Transverse colon (tissue), 4 donors: ENCODE measurements at regions not wholly inside any gene's neighbourhood (a gene's known extent, or its start where the extent isn't known, plus 50 kb on each side); places are given as distances from the start of the nearest gene placed in this dataset.

Experiments
- DNase-seq: peaks from one replicate; pipeline ENCODE4 v3.0.0-alpha.2; 2019
- H3K27ac ChIP-seq, 4 donors: fragments of 200-600 bp; sonication (generic); 2 replicates each; pipeline ENCODE4 v1.5.1; 2016 to 2018; ENCODE audit warnings: inconsistent platforms in 4 of 4
- H3K27me3 ChIP-seq: fragments of 200-600 bp; sonication (generic); 2 replicates; pipeline ENCODE4 v1.5.1; 2017; ENCODE audit warnings: inconsistent platforms
- H3K36me3 ChIP-seq, 4 donors: fragments of 200-600 bp; sonication (generic); 2 replicates each; pipeline ENCODE4 v1.5.1; 2017 to 2019; ENCODE audit warnings: inconsistent platforms in 4 of 4
- H3K4me1 ChIP-seq, 4 donors: fragments of 200-600 bp; sonication (generic); 2 replicates each; pipeline ENCODE4 v1.5.1; 2017 to 2020; ENCODE audit warnings: inconsistent platforms in 4 of 4
- H3K4me3 ChIP-seq, 4 donors: fragments of 200-600 bp; sonication (generic); 1 replicate in 1 of 4; 2 replicates in 3 of 4; pipeline versions ENCODE4 v1.5.1 to v1.6.1; 2017 to 2019; ENCODE audit warnings: inconsistent platforms in 4 of 4
- H3K9me3 ChIP-seq, 2 donors: fragments of 200-600 bp; sonication (generic); 2 replicates each; pipeline ENCODE4 v1.5.1; 2017 to 2019; ENCODE audit warnings: inconsistent platforms in 2 of 2
- EP300 ChIP-seq: sonication (generic); formaldehyde crosslinking; IDR thresholded peaks from one replicate; pipeline ENCODE4 v1.6.1; 2017; ENCODE audit warnings: antibody characterized with exemption, low read depth
- POLR2A ChIP-seq: fragments of 450-650 bp; IDR thresholded peaks from one replicate; pipeline ENCODE4 v1.6.1; 2016; ENCODE audit warnings: antibody characterized with exemption, mild to moderate bottlenecking, moderate library complexity
- POLR2AphosphoS5 ChIP-seq, 3 donors: sonication (generic); formaldehyde crosslinking; IDR thresholded peaks; one replicate each; pipeline ENCODE4 v1.6.1; 2016; ENCODE audit warnings: antibody characterized with exemption in 3 of 3
- WGBS, 2 donors: methylation state at CpG; one replicate each; pipeline ENCODE4 v1.1.5; 2018; ENCODE audit warnings: low coverage in 1 of 2; 5-methylcytosine and 5-hydroxymethylcytosine counted together
- in situ Hi-C, 4 donors: fragments of 200-750 bp; cut with MboI; loops; one replicate each; pipeline versions ENCODE4 v1.15.0 to v1.15.1; 2017; ENCODE audit warnings: low sequenced_read_pairs in 3 of 4, low pct_ligation_motif_present in 1 of 4, low pct_unique_long_range_greater_than_20kb in 1 of 4
- intact Hi-C: fragments of 100-400 bp; cut with DNase I; formaldehyde crosslinking; loops from one replicate; pipeline ENCODE4 v1.15.1; 2023; ENCODE audit warnings: low total_unique reads
- TF ChIP-seq, protein P1 (sequence below), 5 experiments: fragments of 200-600 bp in 3 of 5; fragments of 450-650 bp in 2 of 5; sonication (generic) in 3 of 5; IDR thresholded peaks; 1 replicate in 2 of 5; 2 replicates in 3 of 5; pipeline ENCODE4 v1.5.1; 2016 to 2017; ENCODE audit warnings: antibody characterized with exemption in 5 of 5, inconsistent platforms in 3 of 5, mild to moderate bottlenecking in 2 of 5, moderate library complexity in 1 of 5

DNA sequence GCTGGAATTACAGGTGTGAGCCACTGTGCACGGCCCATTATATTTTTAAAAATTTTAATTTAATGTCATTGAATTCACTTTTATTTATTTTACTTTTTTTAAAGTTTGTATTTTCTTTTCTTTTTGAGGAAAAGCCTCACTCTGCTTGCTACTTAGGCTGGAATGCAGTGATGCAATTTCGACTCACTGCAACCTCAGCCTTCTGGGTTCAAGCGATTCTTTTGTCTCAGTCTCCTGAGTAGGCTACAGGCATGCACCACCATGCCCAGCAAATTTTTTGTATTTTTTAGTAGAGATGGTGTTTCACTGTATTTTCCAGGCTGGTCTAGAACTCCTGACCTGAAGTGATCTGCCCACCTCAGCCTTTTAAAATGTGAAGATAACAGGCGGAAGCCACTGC is 277.5 kb upstream of the HSFY2 start:
- TF ChIP-seq, protein P1, sequence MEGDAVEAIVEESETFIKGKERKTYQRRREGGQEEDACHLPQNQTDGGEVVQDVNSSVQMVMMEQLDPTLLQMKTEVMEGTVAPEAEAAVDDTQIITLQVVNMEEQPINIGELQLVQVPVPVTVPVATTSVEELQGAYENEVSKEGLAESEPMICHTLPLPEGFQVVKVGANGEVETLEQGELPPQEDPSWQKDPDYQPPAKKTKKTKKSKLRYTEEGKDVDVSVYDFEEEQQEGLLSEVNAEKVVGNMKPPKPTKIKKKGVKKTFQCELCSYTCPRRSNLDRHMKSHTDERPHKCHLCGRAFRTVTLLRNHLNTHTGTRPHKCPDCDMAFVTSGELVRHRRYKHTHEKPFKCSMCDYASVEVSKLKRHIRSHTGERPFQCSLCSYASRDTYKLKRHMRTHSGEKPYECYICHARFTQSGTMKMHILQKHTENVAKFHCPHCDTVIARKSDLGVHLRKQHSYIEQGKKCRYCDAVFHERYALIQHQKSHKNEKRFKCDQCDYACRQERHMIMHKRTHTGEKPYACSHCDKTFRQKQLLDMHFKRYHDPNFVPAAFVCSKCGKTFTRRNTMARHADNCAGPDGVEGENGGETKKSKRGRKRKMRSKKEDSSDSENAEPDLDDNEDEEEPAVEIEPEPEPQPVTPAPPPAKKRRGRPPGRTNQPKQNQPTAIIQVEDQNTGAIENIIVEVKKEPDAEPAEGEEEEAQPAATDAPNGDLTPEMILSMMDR (IDR thresholded peaks at IDR 0.05): no peak
- TF ChIP-seq POLR2A (no peak), EP300 (no peak), POLR2AphosphoS5 (IDR thresholded peaks at IDR 0.05) (no peak)
- no peak for DNase-seq
- Histone ChIP-seq H3K27ac (no peak overlapping the region), H3K27me3 (no peaks in the 10 kb centered on the region), H3K36me3 (no peaks in the 10 kb centered on the region), H3K9me3 (no peaks in the 10 kb centered on the region), H3K4me3 (no peak overlapping the region), H3K4me1 (no peaks in the 10 kb centered on the region)
- in situ Hi-C loops (no loop called here), intact Hi-C loops (no loop called here)
- no CpG with 5 or more reads among the region's 4 CpGs for WGBS, 2 donors

DNA sequence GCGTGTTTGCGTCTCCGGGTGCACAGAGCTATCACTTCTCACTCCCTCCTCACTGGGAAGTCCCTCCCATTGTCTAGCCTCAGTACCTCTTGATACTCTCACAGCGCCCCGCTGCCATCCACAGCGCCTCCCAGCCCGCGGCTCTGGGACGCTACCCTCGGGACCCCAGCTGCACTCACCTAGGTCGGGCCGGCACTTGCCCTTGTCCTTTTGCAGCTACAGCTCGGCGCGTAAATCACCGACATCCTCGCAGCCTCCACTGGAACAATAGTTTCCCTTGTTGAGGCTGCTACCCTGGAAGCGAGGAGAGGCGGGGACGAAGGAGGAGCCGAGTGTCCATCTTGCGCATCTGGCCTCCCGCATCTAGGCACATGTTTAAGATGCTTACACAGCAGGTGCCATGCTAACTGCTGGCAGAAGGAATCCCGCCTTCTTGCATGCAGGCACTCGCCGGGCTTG is 269.5 kb upstream of the HSFY2 start:
- Histone ChIP-seq H3K27ac (no peak overlapping the region), H3K4me3 (no peak overlapping the region), H3K27me3 (no peaks in the 10 kb centered on the region), H3K4me1 (no peaks in the 10 kb centered on the region), H3K9me3 (no peaks in the 10 kb centered on the region), H3K36me3 (no peaks in the 10 kb centered on the region)
- DNase-seq: no peak
- intact Hi-C loops (no loop called here), in situ Hi-C loops (no loop called here)
- WGBS, 2 donors: no CpG with 5 or more reads among the region's 26 CpGs
- TF ChIP-seq, protein P1 (IDR thresholded peaks at IDR 0.05): no peak
- no peak for TF ChIP-seq POLR2AphosphoS5 (IDR thresholded peaks at IDR 0.05)
- no peak for TF ChIP-seq EP300
- TF ChIP-seq POLR2A: no peak

DNA sequence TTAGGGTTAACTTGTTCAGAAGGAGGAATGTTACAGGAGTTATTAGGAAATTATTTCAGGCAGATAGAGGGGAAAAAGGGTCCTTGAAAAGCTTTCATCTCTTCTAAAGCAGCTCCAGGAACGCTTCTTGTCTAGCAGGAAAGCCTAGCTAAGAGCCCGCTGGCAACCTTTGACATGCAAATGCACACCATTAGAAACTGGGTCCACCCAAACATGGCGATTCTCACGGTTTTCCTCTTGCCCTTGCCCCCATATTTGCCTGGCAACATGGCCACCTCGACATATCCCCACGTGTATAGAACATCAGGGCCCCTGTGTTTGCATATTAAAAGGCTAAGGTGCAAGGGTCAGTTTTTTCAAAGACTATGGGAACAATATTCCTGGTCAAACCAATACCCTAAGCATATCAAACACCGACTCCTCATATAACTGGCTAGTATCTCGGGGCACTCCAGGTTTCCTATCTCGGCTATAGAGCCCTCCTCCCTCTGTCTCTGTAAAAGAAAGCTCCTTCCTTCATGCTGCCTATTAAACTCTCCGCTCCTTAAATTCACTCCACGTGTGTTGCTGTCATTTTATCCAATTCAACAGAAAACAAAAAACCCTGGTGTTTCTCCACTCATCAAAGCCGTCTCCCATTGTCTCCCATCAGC is 268.9 kb upstream of the HSFY2 start:
- intact Hi-C loops (no loop called here), in situ Hi-C loops (no loop called here)
- no peak for TF ChIP-seq EP300
- TF ChIP-seq, protein P1 (IDR thresholded peaks at IDR 0.05): no peak
- no peak for TF ChIP-seq POLR2AphosphoS5 (IDR thresholded peaks at IDR 0.05)
- no peak for TF ChIP-seq POLR2A
- Histone ChIP-seq H3K27me3 (no peaks in the 10 kb centered on the region), H3K4me1 (no peaks in the 10 kb centered on the region), H3K9me3 (no peaks in the 10 kb centered on the region), H3K36me3 (no peaks in the 10 kb centered on the region), H3K4me3 (no peak overlapping the region), H3K27ac (no peak overlapping the region)
- WGBS, 2 donors: no CpG with 5 or more reads among the region's 12 CpGs
- DNase-seq: no peak

DNA sequence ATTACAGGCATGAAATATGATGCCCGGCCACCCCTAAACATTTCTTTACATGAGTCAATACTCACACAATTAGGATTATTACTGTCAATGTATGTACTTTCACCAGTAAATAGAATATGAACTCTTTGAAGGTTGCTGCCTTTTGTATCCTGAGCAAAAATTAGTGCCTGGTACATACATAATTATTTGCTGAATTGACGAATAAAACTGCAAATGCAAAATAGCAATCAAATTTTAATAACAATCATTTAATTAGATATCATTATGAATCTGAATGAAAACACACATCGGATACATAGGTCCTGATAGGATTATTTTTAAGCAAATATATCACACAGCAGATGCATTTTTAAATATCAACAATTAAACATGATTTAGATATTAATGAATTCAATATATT is 253.1 kb upstream of the HSFY2 start:
- Histone ChIP-seq H3K4me3 (no peak overlapping the region), H3K27ac (no peak overlapping the region), H3K9me3 (no peaks in the 10 kb centered on the region), H3K4me1 (no peaks in the 10 kb centered on the region), H3K36me3 (no peaks in the 10 kb centered on the region), H3K27me3 (no peaks in the 10 kb centered on the region)
- intact Hi-C loops (no loop called here), in situ Hi-C loops (no loop called here)
- WGBS, 2 donors: 96% methylated on average over 2 of the region's 3 CpGs; no CpG with 5 or more reads in 1 of the 2 donors
- DNase-seq: no peak
- TF ChIP-seq POLR2AphosphoS5 (IDR thresholded peaks at IDR 0.05): no peak
- no peak for TF ChIP-seq EP300
- TF ChIP-seq, protein P1 (IDR thresholded peaks at IDR 0.05): no peak
- no peak for TF ChIP-seq POLR2A
